ENCODE measurements at regions not wholly inside any gene's neighbourhood (a gene's known extent, or its start where the extent isn't known, plus 50 kb on each side); places are given as distances from the start of the nearest gene placed in this dataset.

DNA sequence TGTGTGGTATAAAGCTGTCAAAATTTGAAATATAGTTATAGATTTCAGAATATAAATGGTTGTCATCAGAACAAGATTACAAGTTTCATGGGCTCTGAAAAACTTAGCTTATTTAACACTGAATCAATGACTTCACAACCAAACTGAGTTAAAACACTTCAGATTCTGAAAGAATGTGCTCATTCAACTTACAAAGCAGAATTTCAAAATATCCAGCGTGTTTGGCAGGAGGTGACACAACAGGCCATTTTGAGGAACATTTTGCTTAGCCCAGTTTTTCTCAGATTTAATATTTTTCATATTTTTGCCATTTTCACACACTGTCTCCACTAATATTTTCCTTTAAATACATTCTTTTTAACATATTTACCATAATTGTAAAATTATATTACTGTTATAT is 781.1 kb downstream of the TUSC7 start:
- intact Hi-C loops (cut with DNase I; ENCODE audit: low total_unique reads): no loop called here
- Histone ChIP-seq H3K4me1 (no peaks in the 10 kb centered on the region), H3K4me3 (no peak overlapping the region), H3K9me3 (no peaks in the 10 kb centered on the region), H3K27ac (no peak overlapping the region), H3K27me3 (no peaks in the 10 kb centered on the region), H3K36me3 (no peaks in the 10 kb centered on the region)
- no peak for DNase-seq
- 71 to 85% (median 81%) methylated on average over 1 of the region's 1 CpG for WGBS, 5 donors
- TF ChIP-seq POLR2A (IDR thresholded peaks at IDR 0.05) (no peak), EP300 (IDR thresholded peaks at IDR 0.05) (no peak), POLR2AphosphoS5 (IDR thresholded peaks at IDR 0.05) (no peak)
- TF ChIP-seq, protein P1, sequence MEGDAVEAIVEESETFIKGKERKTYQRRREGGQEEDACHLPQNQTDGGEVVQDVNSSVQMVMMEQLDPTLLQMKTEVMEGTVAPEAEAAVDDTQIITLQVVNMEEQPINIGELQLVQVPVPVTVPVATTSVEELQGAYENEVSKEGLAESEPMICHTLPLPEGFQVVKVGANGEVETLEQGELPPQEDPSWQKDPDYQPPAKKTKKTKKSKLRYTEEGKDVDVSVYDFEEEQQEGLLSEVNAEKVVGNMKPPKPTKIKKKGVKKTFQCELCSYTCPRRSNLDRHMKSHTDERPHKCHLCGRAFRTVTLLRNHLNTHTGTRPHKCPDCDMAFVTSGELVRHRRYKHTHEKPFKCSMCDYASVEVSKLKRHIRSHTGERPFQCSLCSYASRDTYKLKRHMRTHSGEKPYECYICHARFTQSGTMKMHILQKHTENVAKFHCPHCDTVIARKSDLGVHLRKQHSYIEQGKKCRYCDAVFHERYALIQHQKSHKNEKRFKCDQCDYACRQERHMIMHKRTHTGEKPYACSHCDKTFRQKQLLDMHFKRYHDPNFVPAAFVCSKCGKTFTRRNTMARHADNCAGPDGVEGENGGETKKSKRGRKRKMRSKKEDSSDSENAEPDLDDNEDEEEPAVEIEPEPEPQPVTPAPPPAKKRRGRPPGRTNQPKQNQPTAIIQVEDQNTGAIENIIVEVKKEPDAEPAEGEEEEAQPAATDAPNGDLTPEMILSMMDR (IDR thresholded peaks at IDR 0.05): no peak

DNA sequence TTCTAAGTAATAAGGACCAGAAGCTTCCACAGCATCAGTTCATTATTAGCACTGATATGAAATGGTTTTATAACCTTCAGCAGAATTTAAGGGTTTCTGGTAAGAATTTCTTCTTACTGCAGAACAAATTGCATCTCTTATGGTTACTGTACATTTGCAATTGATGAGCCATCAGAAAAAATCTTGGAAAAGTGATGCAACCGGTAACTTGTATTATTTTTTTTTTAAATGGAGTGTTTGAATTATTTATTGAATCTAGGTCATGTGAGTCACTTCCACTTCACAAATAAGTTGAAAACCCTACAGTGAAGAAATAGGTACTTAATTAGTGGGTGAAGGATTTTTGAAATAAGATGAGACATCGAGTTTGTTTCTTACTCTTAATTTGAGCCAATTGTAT is 786.0 kb downstream of the TUSC7 start:
- TF ChIP-seq POLR2AphosphoS5 (IDR thresholded peaks at IDR 0.05): no peak
- TF ChIP-seq POLR2A (IDR thresholded peaks at IDR 0.05): no peak
- TF ChIP-seq, protein P1 (IDR thresholded peaks at IDR 0.05): no peak
- TF ChIP-seq EP300 (IDR thresholded peaks at IDR 0.05): no peak
- no peak overlapping the region for H3K4me3 ChIP-seq
- no peaks in the 10 kb centered on the region for H3K4me1 ChIP-seq
- intact Hi-C loops (cut with DNase I; ENCODE audit: low total_unique reads): no loop called here
- H3K9me3 ChIP-seq: no peaks in the 10 kb centered on the region
- no peaks in the 10 kb centered on the region for H3K27me3 ChIP-seq
- no peak overlapping the region for H3K27ac ChIP-seq
- 89 to 96% (median 95%) methylated on average over 2 of the region's 2 CpGs for WGBS, 5 donors
- no peaks in the 10 kb centered on the region for H3K36me3 ChIP-seq
- no peak for DNase-seq

DNA sequence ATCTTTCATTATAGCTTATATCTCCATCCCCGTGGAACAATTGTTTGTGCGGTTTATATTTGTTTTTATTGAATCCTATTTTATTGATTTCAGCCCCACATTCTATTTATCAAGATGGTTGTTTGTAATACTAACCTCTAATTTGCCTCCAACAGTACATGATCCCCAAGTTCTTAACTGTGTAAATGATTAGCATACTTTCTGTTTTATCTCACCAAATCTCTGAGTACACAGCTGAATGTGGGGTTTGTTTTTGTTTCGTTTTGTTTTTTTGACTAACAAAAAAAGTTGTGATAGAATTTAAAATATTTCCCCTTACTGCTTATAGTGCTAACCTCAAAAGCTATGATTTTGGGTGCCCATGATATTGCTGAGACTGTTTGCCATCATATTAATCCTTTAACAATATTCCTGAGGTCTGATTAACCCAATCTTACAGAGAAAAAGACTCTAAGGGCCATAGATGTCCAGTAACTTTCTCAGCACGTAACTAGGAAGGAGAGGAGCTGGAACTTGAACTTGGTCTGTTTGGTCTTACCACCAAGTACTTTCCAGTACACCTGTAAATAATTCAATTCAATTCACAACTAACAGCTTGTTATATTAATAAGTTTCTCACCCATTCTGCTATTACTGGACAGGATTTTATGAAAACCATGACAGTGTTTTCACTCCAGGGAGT is 789.8 kb downstream of the TUSC7 start:
- DNase-seq: no peak
- Histone ChIP-seq H3K4me1 (no peaks in the 10 kb centered on the region), H3K27ac (no peak overlapping the region), H3K27me3 (no peaks in the 10 kb centered on the region), H3K36me3 (no peaks in the 10 kb centered on the region), H3K9me3 (no peaks in the 10 kb centered on the region), H3K4me3 (no peak overlapping the region)
- intact Hi-C loops (cut with DNase I; ENCODE audit: low total_unique reads): no loop called here
- 51 to 61% (median 54%) methylated on average over 4 of the region's 4 CpGs for WGBS, 5 donors
- TF ChIP-seq, protein P1 (IDR thresholded peaks at IDR 0.05): no peak
- no peak for TF ChIP-seq EP300 (IDR thresholded peaks at IDR 0.05)
- no peak for TF ChIP-seq POLR2A (IDR thresholded peaks at IDR 0.05)
- TF ChIP-seq POLR2AphosphoS5 (IDR thresholded peaks at IDR 0.05): no peak

DNA sequence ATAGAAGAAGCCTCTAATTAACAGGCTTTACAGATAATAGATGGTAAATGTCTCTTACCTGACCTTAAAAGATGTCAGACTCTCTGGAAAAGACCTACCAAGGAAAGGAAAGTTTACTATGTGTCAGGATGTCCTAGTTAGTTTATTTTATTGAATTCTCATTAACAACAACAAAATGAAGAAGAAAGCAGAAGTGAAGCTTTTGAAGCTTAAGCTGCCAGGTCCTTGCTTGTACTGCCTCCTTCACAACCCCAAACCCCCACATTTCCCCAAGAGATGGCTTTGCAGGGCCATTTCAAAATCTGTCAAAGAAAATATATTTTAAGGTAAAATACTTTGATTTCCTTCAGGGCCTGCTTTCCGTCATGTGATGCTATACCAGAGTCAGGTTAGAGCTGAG is 798.4 kb downstream of the TUSC7 start:
- H3K4me3 ChIP-seq: no peak overlapping the region
- no peaks in the 10 kb centered on the region for H3K9me3 ChIP-seq
- H3K27me3 ChIP-seq: no peaks in the 10 kb centered on the region
- WGBS, 5 donors: 90 to 100% (median 96%) methylated on average over 1 of the region's 1 CpG
- DNase-seq: no peak
- H3K4me1 ChIP-seq: no peaks in the 10 kb centered on the region
- TF ChIP-seq EP300 (IDR thresholded peaks at IDR 0.05) (no peak), POLR2AphosphoS5 (IDR thresholded peaks at IDR 0.05) (no peak), POLR2A (IDR thresholded peaks at IDR 0.05) (no peak)
- TF ChIP-seq, protein P1 (IDR thresholded peaks at IDR 0.05): no peak
- H3K36me3 ChIP-seq: no peaks in the 10 kb centered on the region
- H3K27ac ChIP-seq: no peak overlapping the region
- intact Hi-C loops (cut with DNase I; ENCODE audit: low total_unique reads): no loop called here
